ENCODE measurements at regions not wholly inside any gene's neighbourhood (a gene's known extent, or its start where the extent isn't known, plus 50 kb on each side); places are given as distances from the start of the nearest gene placed in this dataset.
"Not testable (repeated sequence)": the region's sequence is repeated elsewhere in the genome, so short reads cannot be mapped to it uniquely, and the experiment has no call there.

DNA sequence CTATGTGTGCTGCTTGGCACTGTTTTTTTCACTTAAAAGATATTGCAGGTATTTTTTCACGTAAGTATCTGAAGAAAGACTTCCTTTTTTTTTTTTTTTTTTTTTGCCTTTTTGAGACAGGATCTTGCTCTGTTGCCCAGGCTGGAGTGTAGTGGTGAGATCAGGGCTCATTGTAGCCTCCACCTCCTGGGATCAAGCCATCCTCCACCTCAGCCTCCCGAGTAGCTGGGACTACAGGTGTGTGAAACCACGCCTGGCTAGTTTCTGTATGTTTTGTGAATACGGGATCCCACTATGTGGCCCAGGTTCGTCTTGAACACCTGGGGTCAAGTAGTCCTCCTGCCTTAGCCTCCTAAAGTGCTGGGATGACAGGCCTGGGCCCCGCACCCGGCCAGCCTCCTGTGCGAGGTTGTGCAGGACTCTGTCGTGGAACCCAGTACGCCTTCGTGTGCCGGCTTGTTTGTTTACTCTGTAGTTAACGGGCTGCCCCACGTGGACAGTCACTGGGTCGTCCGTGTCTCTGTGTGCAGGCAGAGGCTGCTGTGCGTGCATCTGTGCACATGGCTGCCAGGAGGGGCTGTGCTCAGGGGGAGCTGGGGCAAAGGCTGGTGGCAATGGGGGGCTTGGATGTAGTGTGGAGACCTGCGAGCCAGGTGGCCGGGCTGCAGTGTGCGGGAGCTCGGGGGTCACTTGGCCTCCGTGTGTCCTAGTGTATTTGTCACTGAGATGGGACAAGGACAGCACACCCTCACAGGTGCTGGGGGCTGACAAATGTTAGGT lies 179.5 kb downstream of the ADRA2C start:
- H3K4me3 ChIP-seq, result no peak overlapping the region
- H3K27ac ChIP-seq, result no peak overlapping the region

DNA sequence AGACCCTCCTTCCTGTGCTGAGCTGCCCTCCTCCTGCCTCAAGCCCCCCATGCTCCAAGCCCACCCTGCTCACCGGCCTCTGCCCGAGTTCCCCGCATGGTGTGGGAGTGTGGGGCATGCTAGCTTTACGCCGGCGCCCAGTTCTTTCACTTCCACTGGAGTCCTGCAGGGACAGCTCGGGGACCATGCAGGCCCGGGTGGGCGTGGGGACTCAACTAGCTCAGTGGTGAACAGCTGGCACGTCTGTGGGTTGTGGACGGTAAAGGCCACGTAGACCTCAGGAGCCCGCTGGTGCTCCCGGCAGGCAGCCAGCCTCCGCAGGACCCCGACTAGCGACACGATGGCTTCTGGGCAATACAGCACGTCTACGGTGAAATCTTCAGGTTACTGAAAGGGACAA lies 180.4 kb downstream of the ADRA2C start:
- not testable (repeated sequence) for H3K4me3 ChIP-seq, H3K27ac ChIP-seq

DNA sequence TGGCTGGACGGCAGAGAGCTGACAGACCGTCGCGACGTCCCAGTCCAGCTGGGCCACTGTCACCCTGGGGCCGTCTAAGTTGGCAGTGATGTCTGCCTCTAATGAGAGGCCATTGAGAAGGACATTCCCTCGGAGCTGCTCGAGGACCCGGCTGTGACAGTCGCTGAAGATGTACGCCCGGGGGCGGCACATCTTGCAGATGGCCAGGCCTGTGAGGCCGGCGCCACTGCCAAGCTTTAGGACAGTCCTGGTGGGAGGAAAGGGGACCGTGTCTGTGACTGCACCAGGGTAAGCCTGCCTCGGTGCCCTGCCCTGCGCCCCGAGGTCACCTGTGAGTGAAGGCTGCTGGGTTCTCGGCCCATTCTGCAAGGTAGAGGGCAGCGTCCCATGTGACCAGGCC lies 181.6 kb downstream of the ADRA2C start:
- not testable (repeated sequence) for H3K4me3 ChIP-seq, H3K27ac ChIP-seq

DNA sequence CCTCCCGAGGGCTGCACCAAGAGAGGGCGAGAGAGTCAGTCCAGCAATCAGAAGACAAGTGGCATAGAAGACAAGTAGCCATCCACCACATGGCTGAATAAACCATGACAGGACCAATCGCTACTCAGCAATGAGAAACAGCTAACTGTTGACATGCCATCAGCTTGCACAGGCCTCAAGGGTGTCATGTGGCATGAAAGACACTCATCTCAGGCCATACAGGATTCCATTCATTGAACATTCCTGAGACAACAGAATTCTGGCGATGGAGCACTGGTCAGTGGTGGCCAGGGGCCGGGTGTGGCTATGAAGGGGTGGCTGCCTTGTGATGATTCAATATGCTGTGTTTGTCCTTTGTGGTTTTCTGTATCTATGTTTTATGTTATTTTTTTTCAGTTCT lies 182.0 kb downstream of the ADRA2C start:
- not testable (repeated sequence) for H3K27ac ChIP-seq, H3K4me3 ChIP-seq

DNA sequence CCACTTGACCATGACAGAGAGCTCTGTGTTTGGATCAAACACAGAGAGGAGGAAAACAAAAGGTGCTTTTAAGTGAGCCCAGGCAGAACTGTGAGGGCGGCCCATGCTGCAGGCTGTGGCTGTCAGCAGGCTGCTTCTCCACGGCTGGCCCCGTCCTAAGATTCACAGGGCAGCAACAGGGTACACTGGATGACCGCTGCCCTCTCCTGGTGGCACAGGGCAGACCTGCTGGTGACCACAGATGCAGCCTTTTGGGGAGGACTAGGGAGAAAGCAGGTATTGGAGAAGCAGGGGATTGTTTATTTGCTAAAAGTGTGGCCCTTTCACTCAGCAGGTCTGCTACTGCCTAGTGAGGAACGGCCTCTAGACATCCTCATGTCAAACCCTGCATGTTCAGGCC lies 183.7 kb downstream of the ADRA2C start:
- H3K27ac ChIP-seq, H3K4me3 ChIP-seq: not testable (repeated sequence)

DNA sequence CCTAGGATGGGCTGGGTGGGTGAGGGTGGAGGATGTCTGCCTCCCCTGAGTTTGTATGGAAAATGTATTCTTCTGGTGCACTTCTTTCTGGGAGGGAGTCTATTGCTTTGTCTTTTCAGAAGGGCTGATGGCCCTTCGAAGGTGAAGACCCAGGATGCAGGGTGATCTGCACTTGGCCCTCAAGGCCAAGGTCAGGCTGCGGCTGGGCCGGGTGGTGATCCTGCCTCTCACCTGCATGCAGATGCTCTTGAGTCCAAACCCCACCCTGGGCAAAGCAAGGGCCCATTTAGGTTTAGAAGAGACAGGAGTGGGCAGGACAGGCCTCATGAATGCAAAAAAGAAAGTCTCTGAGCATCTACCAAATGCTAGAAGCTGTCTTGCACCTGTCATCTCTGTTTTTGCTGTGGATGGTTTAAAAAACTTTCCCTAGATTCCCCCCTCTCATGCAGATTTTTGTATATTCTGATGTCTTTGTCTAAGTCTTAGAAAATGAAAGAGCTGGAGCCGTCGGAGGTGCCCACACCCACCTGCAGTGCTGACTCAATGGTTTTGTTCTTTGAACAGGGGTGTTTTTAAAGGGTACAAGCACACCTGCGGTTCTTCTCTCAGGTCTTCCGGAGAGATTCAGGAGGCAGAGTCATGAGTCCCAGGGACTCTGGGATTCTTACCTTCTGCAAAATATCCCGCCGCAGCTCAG lies 186.4 kb downstream of the ADRA2C start:
- not testable (repeated sequence) for H3K4me3 ChIP-seq, H3K27ac ChIP-seq

DNA sequence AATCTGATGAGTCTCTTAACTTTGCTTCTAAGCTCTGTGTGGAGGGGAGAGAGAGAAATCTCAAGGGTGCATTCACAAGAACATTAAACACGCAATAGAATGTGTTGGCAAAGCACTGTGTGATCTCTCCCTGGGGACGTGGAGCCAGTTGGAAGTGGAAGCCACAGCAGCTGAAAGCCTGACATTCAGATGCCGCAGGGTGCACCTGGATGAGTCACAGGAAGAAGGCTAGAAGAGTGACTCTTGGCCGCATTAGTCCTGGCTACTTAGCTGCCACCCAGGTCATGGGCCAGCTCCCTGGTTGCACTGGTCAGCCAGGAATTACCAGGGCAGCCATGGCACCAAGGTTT lies 186.9 kb downstream of the ADRA2C start:
- not testable (repeated sequence) for H3K4me3 ChIP-seq, H3K27ac ChIP-seq

DNA sequence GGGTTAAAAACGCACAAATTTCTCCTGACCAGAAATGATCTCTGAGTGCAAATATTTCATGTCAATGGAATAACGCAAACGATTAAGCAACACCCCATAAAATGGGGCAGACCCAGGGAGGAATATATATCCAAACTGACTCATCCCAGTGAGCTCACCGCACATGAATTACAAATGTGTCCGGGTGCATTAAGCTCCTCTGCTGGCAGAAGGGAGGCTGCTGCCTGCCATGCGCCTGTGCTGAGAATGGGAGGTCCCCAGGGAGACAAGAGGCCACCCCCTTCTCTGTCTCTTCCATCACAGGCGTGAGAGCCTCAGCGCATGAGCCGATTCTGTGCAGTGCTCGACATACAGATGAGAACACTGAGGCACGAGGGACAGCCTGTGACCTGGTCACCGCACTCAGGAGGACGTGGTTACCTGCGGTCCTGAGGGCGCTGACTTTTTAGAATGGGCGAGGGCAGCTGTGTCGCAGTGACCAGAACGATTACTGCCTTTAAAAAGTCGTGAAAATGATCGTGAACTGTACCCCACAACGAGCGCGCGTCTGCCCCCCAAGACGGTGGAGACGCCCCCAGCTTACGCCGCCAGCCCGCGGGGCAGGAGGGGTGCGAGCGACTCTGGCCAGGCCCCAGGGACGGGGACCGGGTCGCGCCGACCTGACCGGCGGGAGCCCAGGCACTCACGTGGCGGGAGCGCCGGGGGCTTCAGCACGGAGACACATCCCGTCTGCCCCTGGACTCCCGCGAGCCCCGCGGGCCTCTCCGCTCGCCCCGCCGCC lies 188.5 kb downstream of the ADRA2C start:
- Histone ChIP-seq H3K27ac (peak overlapping the region; percentile 39 to 98 (median 86)), H3K4me3 (peak overlapping the region; percentile 69 to 87 (median 78))

DNA sequence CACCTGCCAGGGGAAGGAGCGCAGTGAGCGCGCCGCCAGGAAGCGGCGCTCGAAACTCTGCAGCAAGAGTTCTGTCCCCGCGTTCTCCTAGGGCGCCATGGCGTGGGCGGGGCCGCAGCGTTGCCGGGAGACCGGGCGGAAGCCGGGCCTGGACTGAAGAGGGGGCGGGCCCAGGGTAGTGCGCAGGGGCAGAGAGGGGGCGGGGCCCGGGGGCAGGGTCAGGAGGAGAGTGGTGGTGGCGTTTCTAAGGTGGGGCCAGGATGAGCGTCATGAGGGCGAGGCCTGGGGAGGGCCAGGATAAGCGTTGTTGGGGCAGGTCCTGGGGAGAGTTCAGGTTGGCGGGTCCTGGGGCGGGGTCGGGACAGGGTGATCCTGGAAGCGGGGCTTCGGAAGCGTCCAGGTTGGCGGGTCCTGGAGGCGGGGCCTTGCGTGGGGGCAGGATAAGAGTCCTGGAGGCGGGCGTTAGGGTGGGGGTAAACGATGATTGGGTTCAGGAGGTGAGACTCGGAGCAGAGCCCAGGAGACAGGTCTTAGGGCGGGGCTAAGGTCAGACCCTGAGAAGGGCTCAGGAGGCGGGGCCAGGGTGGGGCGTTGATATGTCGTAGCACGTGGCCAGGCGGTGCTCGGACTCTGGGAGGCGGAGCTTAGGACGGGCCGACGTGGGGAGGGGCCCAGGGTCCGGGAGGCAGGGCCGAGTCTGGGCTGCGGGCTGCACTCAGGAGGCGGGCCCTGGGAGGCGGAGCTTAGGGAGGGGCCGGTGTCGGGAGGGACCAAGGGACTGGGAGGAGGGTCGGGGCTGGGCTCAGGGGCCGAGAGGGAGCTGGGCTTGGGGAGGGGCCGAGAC lies 189.4 kb downstream of the ADRA2C start:
- H3K4me3 ChIP-seq, result peak overlapping the region; percentile 69 to 87 (median 78)
- peak overlapping the region; percentile 39 to 98 (median 86) for H3K27ac ChIP-seq

DNA sequence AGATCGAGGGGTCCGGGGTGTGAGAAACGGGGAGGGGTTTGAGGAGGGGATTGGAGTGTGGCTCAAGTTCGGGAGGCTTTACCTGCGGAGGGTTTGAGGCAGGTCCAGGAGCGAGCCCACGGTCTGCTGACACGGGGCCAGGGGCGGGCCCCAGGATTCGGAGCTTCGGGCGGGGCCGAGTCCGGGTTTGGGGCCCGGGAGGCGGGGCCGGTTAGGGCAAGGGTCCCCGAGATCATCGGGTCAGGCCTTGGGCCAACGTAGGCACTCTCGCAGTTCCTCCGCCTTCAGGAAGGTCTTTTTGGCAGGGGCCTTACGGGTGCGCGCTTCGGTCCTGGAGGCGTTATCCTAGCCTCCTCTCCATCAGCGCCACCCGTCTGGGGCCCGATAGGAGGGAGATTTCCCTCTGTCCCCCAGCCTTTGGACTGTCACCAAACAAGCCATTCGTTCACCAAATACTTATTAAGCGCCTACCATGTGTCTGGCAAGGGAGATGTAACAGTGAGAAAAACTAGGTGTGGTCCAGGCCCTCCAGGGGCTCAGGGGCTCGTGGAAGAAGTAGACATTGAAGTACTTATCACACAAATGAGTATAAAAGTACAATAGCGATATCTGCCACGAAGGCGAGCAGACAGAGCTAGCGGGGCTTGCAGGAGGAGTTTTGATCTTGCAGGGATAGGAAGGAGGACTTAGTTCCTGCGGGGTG lies 190.1 kb downstream of the ADRA2C start:
- H3K27ac ChIP-seq, result peak overlapping the region in 11 of 21 experiments; percentile 39 to 98 (median 84)
- H3K4me3 ChIP-seq, result peak overlapping the region; percentile 69 to 87 (median 78)

DNA sequence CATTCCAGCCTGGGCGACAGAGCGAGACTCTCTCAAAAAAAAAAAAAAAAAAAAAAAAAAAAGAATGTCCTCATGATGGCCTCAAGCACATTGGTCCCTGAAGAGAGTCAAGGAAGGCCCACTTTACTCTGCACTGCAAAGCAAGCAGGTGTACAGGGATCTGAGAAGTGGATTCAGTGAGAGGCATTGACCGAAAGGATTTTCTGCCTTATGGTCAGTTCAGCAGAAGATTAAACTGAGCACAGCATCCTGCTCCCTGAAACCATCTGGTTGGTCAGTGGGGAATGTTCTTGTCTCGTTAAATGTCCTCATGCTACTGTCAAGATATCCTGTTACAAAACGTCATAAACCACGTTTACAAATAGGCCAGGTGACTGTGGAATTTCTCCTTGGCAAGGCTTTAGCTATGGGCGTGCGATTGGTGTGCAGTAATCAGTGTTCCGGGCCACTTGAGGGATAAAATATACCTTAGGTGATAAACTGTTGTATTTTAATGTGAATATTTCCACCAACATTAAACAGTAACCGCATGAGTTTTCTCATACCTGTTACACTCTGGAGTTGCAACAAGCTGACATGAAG lies 195.0 kb downstream of the ADRA2C start:
- H3K4me3 ChIP-seq, H3K27ac ChIP-seq: not testable (repeated sequence)

DNA sequence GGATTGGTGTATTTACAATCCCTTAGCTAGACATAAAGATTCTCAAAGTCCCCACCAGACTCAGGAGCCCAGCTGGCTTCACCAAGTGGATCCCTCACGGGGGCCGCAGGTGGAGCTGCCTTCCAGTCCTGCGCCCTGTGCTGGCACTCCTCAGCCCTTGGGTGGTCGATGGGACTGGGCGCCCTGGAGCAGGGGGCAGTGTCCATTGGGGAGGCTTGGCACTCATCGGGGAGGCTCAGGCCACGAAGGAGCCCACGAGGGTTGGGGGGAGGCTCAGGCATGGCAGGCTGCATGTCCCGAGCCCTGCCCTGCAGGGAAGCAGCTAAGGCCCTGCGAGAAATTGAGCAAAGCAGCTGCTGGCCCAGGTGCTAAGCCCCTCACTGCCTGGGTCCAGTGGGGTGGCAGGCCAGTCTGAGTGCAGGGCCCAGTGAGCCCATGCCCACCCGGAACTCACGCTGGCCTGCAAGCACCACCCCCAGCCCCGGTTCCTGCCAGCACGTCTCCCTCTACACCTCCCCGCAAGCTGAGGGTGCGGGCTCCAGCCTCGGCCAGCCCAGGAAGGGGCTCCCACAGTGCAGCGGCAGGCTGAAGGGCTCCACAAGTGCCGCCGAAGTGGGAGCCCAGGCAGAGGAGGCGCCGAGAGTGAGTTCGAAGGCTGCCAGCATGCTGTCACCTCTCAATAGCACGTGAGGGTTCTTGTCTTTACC lies 198.5 kb downstream of the ADRA2C start:
- H3K4me3 ChIP-seq, H3K27ac ChIP-seq: not testable (repeated sequence)

DNA sequence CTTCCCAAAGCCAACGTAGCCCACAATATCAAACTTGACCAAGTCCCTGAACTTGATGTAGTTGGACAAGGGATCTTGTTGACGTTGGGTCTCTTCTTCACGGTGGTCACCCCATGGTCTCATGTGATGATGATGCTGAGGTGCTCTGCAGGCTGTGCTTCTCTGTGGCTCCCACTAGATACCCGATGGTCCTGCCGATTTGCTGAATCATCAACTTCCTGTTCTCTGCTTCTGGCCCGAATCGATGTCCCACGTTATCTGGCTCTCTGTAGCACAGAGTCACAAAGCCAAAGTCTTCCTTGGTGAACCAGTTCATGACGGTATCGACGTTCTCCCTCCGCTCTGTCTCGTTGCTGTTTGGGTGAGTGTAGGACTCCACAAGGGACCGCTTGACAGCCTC lies 201.0 kb downstream of the ADRA2C start:
- not testable (repeated sequence) for H3K27ac ChIP-seq, H3K4me3 ChIP-seq

DNA sequence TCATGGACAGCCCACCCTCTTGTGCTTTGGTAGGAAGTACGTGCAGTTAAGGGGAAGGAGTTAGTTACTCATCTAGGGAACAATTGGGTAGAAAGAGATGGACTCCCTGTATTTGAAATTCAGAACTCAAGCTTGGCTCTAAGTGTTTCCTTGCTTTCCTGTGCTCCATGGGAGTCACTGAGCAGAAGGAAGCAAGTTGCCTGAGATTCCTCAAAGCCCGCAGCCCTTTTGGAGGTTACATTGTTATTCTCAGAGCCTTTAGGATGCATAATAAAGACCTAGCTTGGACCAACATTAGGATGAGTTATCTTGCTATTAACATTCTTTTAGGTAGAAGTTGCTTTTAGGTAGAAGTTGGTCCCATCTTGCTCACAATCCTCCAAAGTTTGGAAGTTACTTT lies 206.4 kb downstream of the ADRA2C start:
- H3K4me3 ChIP-seq, H3K27ac ChIP-seq: not testable (repeated sequence)

DNA sequence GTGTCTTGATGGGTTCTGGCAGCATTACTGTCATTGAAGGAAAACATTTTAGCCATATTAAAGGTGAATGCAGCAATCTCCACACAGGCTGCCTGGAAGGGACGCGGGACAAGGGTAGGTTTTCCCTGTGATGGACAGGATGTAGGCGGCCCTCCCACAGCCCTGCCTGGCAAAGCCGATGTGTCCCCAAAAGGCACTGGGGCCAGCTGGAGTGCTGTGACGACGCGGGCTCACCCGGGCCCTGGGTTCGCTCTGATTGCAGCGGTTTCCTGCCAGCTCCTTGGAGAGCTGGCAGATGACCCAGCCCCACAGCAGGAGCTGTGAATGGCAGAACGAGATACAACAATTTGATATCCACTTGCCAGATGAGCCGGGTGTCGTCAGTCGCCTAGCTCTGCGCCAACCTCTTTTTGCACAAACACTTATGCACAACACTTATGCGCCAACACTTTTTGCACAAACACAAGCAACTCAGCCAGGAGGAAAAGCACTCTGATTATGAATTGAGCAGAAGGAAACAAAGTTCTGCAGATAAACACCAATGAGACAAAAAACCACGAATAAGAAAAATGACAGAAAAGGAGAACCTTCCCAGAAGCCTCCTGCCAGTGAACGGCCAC lies 207.5 kb downstream of the ADRA2C start:
- H3K27ac ChIP-seq, H3K4me3 ChIP-seq: not testable (repeated sequence)

DNA sequence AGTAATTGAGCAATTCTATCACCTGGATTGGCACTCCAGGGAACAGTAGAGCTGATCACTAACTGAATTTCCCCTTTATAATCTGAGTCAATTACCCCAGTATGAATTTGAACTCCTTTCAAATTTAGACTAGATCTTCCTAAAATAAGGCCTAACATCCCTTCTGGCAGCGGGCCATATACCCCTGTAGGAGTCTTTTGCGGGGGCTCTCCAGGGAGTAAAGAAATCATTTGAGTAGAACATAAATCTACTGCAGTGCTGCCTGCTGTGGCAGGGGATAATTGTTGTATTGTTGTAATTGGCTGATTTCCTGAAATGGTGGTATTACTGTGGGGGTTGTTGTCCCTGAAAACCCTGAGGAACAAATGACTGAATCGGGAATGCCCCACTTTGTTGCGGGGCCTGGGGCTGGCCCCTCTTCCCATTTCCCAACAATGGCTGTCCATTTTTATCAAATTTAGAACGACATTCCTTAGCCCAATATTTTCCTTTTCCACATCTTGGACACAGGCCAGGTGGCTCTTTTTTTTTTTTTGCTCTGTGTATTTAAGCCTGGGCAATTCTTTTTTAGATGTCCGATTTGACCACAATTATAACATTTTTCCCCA lies 217.4 kb downstream of the ADRA2C start:
- not testable (repeated sequence) for H3K27ac ChIP-seq, H3K4me3 ChIP-seq

DNA sequence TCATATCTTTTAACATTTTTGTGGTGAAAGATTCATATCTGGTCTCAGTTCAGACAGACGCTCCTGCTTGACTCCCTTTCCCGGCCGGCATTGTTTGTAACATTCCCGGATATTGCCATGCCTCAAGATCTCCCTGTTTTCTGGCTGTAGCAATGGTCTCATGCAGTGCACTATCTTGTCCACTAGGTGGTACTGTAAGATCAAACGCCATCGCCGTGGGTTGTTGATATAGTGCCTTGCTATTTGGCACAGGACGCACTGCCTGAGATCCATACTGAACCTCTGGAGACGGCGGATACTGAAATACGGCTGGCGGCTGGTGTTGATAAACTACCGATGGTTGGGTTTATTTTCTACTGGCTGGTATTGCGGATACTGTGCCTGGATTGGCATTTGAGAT lies 218.6 kb downstream of the ADRA2C start:
- H3K27ac ChIP-seq, H3K4me3 ChIP-seq: not testable (repeated sequence)

Measured in skin epidermis (tissue), 12 donors.